Renal cortex interstitium (tissue), 11 donors: ENCODE measurements at regions not wholly inside any gene's neighbourhood (a gene's known extent, or its start where the extent isn't known, plus 50 kb on each side); places are given as distances from the start of the nearest gene placed in this dataset.

Experiments
- DNase-seq, 11 donors: peaks; one replicate each; pipeline ENCODE4 v3.0.0-alpha.2; 2013; ENCODE audit warnings: low read depth in 9 of 11, low spot score in 4 of 11; ENCODE audit errors: extremely low read depth in 1 of 11

DNA sequence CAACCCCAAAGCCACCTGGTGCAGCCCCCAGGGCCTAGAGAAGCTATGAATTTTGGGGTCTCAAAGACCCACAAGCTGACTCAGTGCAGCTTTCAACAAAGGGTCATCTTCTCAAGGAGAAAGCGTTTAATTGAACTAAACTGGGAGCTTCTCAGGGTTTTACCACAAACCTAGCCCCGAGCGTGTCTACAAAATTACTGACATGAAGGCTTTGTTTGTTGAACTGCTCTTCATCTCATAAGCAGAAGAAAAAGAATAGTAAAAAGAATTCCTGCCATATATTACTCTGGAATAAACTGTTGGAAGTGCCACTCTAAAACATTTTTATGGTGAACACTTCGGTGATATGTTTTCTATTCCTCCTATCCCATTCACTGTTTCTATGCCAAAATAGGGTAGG, 50.8 kb upstream of the INCENP start:
- no peak for DNase-seq

DNA sequence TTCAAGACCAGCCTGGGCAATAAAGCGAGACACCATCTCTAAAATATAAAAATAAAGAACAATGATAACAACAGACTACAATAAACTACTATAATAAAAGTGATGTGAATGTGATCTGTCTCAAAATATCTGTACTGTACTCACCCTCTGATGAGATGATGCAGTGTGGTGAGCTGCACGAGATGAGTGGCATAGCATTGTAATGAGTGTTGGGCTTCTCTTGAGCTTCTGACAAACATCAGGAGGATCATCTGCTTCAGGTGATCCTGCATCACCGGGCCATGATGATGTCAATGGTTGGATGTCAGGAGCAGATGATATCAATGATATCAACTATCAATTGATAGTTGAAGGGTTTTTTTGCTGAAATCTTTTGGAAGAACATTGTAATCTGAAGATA, 52.4 kb upstream of the INCENP start:
- no peak for DNase-seq

DNA sequence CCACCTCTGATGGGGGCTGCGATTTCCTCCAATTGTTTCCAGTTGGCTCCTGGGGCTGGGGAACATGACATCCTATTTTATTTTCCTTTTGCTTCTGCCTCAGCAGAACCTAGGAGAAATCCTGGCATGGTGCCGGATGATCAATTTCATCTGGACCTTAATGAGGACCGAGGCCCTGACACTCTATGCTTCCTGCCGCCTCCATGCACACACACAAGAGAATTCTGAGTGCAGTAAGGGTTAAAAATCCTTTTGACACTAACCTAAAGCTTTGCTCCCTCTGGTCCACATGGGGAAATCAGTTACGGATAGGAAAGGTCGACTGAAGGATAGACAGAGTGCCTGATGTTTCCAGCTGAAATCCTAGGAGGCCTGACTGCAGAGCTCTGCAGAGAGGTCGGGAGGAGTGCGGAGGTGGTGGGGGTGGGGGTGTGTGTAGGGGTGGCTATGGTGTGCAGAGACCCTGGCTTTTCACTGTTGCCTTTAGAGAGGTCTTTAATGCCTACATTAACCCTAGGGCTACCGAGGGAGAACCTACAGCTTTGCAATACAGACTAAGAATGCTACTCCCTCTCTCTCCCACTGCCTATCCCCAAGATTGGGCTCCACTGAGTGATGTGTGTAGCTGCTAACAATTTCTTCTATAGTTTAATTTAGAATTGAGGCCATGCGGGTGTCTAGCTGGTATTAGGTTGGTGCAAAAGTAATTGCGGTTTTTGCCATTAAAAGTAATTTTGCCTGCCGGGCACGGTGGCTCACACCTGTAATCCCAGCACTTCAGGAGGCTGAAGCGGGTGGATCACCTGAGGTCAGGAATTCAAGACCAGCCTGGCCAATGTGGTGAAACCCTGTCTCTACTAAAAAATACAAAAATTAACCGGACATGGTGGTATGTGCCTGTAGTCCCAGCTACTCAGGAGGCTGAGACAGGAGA, 53.6 kb upstream of the INCENP start:
- DNase-seq, result no peak

DNA sequence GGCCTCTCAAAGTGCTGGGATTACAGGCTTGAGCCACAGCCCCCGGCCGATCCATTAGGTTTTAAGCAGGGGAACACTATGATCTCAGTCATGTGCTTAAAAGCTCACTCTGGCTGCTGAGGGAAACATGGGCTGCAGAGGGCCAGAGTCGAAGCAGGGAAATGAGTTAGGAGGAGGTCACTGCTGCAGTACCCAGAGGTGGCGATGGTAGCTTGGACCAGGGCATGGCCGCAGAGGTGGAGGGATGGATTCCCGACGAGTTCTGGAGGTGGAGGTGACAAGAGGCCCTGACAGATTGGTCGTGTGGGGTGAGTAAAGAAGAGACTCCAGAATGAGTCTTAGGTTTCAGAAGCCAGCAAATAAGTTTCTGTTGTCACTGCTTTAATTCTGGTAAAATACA, 54.4 kb upstream of the INCENP start:
- no peak for DNase-seq

DNA sequence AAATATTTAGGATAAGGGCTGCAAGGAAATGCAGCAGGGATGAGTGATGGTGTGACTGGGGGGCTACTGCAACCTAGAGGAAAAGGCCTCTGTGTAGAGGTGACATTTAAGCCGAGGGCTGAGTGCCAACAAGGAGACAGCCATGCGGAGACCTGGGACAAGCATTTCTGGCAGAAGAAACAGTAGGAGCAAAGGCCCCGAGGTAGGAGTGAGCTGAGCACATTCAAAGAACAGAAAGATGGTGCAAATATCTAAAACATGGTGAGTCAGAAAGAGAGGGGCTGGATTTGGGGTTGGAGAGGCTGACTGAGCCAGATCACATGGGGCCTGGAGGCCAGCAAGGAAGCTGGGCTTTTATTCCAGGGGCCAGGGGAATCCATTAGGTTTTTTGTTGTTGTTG, 55.1 kb upstream of the INCENP start:
- no peak for DNase-seq

GRCh38 chr11:62067741-62068140, 56.1 kb upstream of the INCENP start:
- DNase-seq, result no peak

DNA sequence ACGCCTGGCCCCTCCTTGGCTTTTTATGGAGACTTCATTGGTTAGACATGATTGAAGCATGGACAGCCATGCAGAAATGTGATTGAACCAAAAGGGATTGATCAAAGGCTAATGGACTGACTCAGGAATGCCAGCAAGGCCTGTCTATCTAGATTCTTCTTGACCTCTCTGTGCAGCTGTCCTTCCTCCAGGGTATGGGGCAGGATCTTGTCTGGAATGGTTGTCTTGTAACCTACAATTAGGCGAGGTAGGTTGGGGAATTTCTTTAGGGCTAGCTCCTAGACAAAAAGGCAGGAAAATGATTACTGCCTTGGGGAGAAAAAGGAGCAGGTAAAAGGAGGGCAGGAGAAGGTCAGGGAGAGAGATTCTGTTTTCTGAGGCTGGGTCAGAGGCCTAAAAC, 59.6 kb upstream of the INCENP start:
- DNase-seq, result no peak

GRCh38 chr11:62062223-62062861, 61.5 kb upstream of the INCENP start:
- no peak for DNase-seq

- DNase-seq, result no peak
These were observed 62.2 kb upstream of the INCENP start for GRCh38 chr11:62061356-62062222.

DNA sequence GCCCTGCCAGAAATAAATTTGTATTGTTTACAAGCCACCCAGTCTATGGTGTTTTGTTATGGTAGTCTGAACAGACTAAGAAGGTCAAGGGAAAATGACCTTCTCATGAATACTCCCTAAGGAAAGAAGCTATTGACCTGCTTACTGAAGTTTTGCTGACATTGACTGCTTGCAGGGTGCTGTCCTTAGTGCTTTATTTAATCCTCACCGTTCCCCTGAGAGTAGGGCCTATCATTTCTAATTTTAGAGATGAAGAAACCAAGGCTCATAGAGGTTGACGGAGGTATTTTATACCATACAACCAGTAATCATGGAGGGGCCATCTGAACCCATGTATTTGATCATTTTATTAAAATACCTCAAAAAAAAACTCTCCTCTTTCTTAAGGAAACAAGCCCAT, 66.7 kb upstream of the INCENP start:
- no peak for DNase-seq

- no peak for DNase-seq
These were observed 67.8 kb upstream of the INCENP start for GRCh38 chr11:62055970-62056369.

- no peak for DNase-seq
These were observed 69.2 kb upstream of the INCENP start for GRCh38 chr11:62054484-62055121.

DNA sequence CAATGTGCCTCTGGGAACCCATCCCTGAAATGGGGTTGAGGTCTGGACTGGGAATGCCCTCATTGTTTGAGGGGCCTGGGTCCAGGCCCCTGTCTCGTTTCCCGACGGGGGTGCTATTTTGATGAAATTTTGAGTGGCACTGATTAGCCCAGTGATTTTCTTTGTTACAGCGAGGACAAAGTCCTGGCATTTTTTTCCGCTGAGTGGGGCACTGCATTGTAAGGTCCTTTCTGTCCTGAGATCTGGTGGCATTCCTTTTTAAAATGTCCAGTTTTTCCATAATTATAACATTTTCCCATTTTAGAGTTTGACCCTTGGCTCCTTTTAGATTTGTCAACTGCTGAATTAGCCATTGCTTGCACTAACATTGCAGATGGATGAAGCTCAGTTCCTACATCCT, 69.7 kb upstream of the INCENP start:
- DNase-seq, result no peak

- DNase-seq, result no peak
These were observed 73.1 kb upstream of the INCENP start for GRCh38 chr11:62050716-62051115.

- no peak for DNase-seq
These were observed 75.7 kb upstream of the INCENP start for GRCh38 chr11:62048100-62048499.

DNA sequence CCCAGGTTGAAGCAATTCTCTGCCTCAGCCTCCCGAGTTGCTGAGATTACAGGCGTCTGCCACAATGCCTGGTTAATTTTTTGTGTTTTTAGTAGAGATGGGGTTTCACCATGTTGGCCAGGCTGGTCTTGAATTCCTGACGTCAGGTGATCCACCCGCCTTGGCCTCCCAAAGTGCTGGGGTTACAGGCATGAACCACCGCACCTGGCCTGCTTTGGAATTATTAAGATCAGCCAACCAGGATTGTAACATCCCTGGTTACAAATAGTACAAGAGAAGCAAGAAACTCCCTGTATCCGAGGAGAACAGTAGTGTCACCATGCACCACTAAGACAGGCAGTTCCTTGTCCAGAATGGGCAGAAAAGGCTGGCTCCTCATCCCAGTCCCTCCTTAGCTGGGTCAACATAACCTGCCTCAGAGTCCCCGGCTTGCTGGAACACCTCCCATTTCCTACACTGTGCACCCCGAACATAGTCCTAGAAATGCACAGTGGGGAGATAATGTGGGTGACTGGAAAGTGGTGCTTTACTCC, 77.2 kb upstream of the INCENP start:
- no peak for DNase-seq

GRCh38 chr11:62044639-62045121, 77.2 kb upstream of the FTH1 start:
- DNase-seq, result no peak

DNA sequence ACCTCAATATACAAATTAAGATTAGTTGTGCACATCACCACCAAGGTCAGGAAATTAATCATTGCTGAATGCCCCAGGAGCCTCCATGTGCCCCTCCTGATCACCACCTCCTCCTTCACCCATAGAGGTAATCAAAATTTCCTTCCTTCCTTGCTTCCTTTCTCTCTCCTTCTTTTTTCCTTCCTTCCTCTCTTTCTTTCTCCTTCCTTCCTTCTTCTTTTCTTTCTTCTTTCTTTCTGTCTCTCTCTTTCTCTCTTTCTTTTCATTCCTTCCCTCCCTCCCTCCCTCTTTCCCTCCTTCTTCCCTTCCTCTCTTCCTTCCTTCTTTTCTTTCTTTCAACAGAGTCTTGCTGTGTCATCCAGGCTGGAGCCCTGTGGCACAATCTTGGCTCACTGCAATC, 67.9 kb upstream of the FTH1 start:
- no peak for DNase-seq

DNA sequence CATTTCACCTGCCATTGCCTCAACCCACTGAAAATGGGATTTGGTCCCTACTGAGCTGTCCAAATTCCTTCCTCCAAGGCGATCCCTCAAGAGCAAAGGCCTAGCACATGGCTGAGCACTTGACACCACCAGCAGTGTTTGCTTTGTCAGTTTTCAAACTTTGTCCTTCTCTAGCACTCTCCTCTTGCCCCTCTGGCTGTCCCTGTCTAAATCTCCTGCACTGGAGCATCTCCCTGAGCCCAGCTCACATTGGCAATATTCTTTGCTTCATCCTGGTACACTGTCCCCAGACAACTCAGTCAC, 66.6 kb upstream of the FTH1 start:
- DNase-seq, result no peak
